HEK293 (cell line): ENCODE measurements at regions not wholly inside any gene's neighbourhood (a gene's known extent, or its start where the extent isn't known, plus 50 kb on each side); places are given as distances from the start of the nearest gene placed in this dataset.

Experiments
- CTCF ChIA-PET: fragments of 350-600 bp; formaldehyde crosslinking; extraction: SDS; loops from one replicate; lab custom pipeline; 2021; ENCODE audit warnings: antibody characterized with exemption; lab: Yijun Ruan, JAX
- POLR2A ChIA-PET: fragments of 300-600 bp; formaldehyde crosslinking; extraction: SDS; loops from one replicate; lab custom pipeline; 2020; ENCODE audit warnings: antibody characterized with exemption, inconsistent platforms; lab: Yijun Ruan, JAX
- H3K27ac ChIP-seq: fragments of 200-500 bp; sonication (Bioruptor generic); 2 replicates; pipeline ENCODE4 v1.5.1; 2014; ENCODE audit warnings: low read depth, low read length, control low read depth, inconsistent platforms; ENCODE audit errors: extremely low read depth
- H3K36me3 ChIP-seq, 2 experiments: fragments of 200-500 bp in 1 of 2; sonication (Bioruptor generic) in 1 of 2; 1 replicate in 1 of 2; 2 replicates in 1 of 2; pipeline ENCODE4 v1.5.1; 2014 to 2017; ENCODE audit warnings: inconsistent platforms in 2 of 2, low read length in 2 of 2; ENCODE audit not compliant: control insufficient read depth in 2 of 2, insufficient read depth in 1 of 2
- H3K4me1 ChIP-seq: fragments of 200-500 bp; sonication (Bioruptor generic); 2 replicates; pipeline ENCODE4 v1.5.1; 2014; ENCODE audit warnings: mild to moderate bottlenecking, low read length, inconsistent platforms; ENCODE audit not compliant: control insufficient read depth, insufficient read depth
- H3K4me3 ChIP-seq: 2 replicates; pipeline ENCODE4 v1.5.1; 2011; ENCODE audit warnings: low read depth, mild to moderate bottlenecking, control low read depth, low read length, moderate library complexity
- H3K9me3 ChIP-seq: fragments of 200-500 bp; sonication (Bioruptor generic); 2 replicates; pipeline ENCODE4 v1.5.1; 2014; ENCODE audit warnings: low read depth, low read length, inconsistent platforms; ENCODE audit not compliant: control insufficient read depth, insufficient read depth
- EGR2 ChIP-seq: fragments of 450-650 bp; formaldehyde crosslinking; IDR thresholded peaks from 2 replicates; pipeline ENCODE4 v1.5.1; 2016; ENCODE audit warnings: low read depth, missing biosample characterization, missing genetic modification characterization
- FEZF1 ChIP-seq: fragments of 450-650 bp; formaldehyde crosslinking; IDR thresholded peaks from 2 replicates; pipeline ENCODE4 v1.5.1; 2016; ENCODE audit warnings: missing biosample characterization, missing genetic modification characterization
- HOXD13 ChIP-seq: sonication (generic); formaldehyde crosslinking; IDR thresholded peaks from 2 replicates; pipeline ENCODE4 v1.8.0; 2022; ENCODE audit warnings: missing genetic modification reagents, borderline replicate concordance
- KLF10 ChIP-seq: fragments of 450-650 bp; IDR thresholded peaks from 2 replicates; pipeline ENCODE4 v1.5.1; 2018; ENCODE audit warnings: missing biosample characterization, mild to moderate bottlenecking, missing genetic modification characterization
- KLF16 ChIP-seq: fragments of 450-650 bp; formaldehyde crosslinking; IDR thresholded peaks from 2 replicates; pipeline ENCODE4 v1.5.1; 2017; ENCODE audit warnings: missing biosample characterization, missing genetic modification characterization
- SETDB1 ChIP-seq: IDR thresholded peaks from one replicate; pipeline ENCODE4 v1.6.1; 2017; ENCODE audit warnings: mild to moderate bottlenecking, low read length, moderate library complexity, mixed read lengths; ENCODE audit not compliant: insufficient read length
- SP2 ChIP-seq: fragments of 450-650 bp; formaldehyde crosslinking; IDR thresholded peaks from 2 replicates; pipeline ENCODE4 v1.5.1; 2016; ENCODE audit warnings: missing biosample characterization, missing genetic modification characterization
- ZBTB26 ChIP-seq: fragments of 450-650 bp; formaldehyde crosslinking; optimal IDR thresholded peaks from 2 replicates; pipeline ENCODE3; 2016; ENCODE audit warnings: missing biosample characterization, mild to moderate bottlenecking, missing genetic modification characterization
- ZBTB7A ChIP-seq: fragments of 450-650 bp; formaldehyde crosslinking; IDR thresholded peaks from 2 replicates; pipeline ENCODE4 v1.5.1; 2016; ENCODE audit warnings: low read depth, missing biosample characterization, missing genetic modification characterization
- ZIC2 ChIP-seq: fragments of 450-650 bp; formaldehyde crosslinking; IDR thresholded peaks from 2 replicates; pipeline ENCODE4 v1.5.1; 2016; ENCODE audit warnings: missing biosample characterization, missing genetic modification characterization
- ZNF132 ChIP-seq: fragments of 450-650 bp; formaldehyde crosslinking; IDR thresholded peaks from 2 replicates; pipeline ENCODE4 v1.5.1; 2017; ENCODE audit warnings: missing biosample characterization, missing genetic modification characterization, borderline replicate concordance
- ZNF146 ChIP-seq: fragments of 450-650 bp; formaldehyde crosslinking; IDR thresholded peaks from 2 replicates; pipeline ENCODE4 v1.5.1; 2016; ENCODE audit warnings: missing biosample characterization, missing genetic modification characterization
- ZNF148 ChIP-seq: fragments of 450-650 bp; formaldehyde crosslinking; IDR thresholded peaks from 2 replicates; pipeline ENCODE4 v1.5.0; 2017; ENCODE audit warnings: missing biosample characterization, missing genetic modification characterization, borderline replicate concordance
- ZNF248 ChIP-seq: fragments of 450-650 bp; formaldehyde crosslinking; IDR thresholded peaks from 2 replicates; pipeline ENCODE4 v1.5.1; 2017; ENCODE audit warnings: missing biosample characterization, missing genetic modification characterization
- ZNF341 ChIP-seq: fragments of 450-650 bp; formaldehyde crosslinking; IDR thresholded peaks from 2 replicates; pipeline ENCODE4; 2016; ENCODE audit warnings: low read depth, missing biosample characterization, missing genetic modification characterization
- ZNF473 ChIP-seq: fragments of 450-650 bp; formaldehyde crosslinking; IDR thresholded peaks from 2 replicates; pipeline ENCODE4 v1.5.1; 2017; ENCODE audit warnings: missing biosample characterization, missing genetic modification characterization
- ZNF544 ChIP-seq: fragments of 450-650 bp; formaldehyde crosslinking; IDR thresholded peaks from 2 replicates; pipeline ENCODE4 v1.5.0; 2017; ENCODE audit warnings: missing biosample characterization, missing genetic modification characterization
- ZNF558 ChIP-seq: fragments of 450-650 bp; formaldehyde crosslinking; IDR thresholded peaks from 2 replicates; pipeline ENCODE4 v1.5.1; 2016; ENCODE audit warnings: missing biosample characterization, missing genetic modification characterization
- ZNF561 ChIP-seq: fragments of 450-650 bp; IDR thresholded peaks from 2 replicates; pipeline ENCODE4 v1.5.1; 2018; ENCODE audit warnings: missing biosample characterization, missing genetic modification characterization, borderline replicate concordance
- ZNF585B ChIP-seq: fragments of 450-650 bp; formaldehyde crosslinking; IDR thresholded peaks from 2 replicates; pipeline ENCODE4 v1.5.1; 2016; ENCODE audit warnings: missing biosample characterization, missing genetic modification characterization
- ZNF600 ChIP-seq: fragments of 450-650 bp; formaldehyde crosslinking; IDR thresholded peaks from 2 replicates; pipeline ENCODE4 v1.5.1; 2016; ENCODE audit warnings: missing biosample characterization, missing genetic modification characterization
- ZNF623 ChIP-seq: fragments of 450-650 bp; formaldehyde crosslinking; IDR thresholded peaks from 2 replicates; pipeline ENCODE4 v1.5.1; 2016; ENCODE audit warnings: missing biosample characterization, missing genetic modification characterization
- ZNF629 ChIP-seq: fragments of 450-650 bp; formaldehyde crosslinking; IDR thresholded peaks from 2 replicates; pipeline ENCODE4 v1.5.1; 2017; ENCODE audit warnings: missing biosample characterization, missing genetic modification characterization
- ZNF645 ChIP-seq: fragments of 450-650 bp; formaldehyde crosslinking; IDR thresholded peaks from 2 replicates; pipeline ENCODE4; 2016; ENCODE audit warnings: missing biosample characterization, missing genetic modification characterization
- ZNF704 ChIP-seq: fragments of 450-650 bp; formaldehyde crosslinking; IDR thresholded peaks from 2 replicates; pipeline ENCODE4 v1.5.1; 2016; ENCODE audit warnings: missing biosample characterization, missing genetic modification characterization
- ZNF785 ChIP-seq: fragments of 450-650 bp; formaldehyde crosslinking; IDR thresholded peaks from 2 replicates; pipeline ENCODE4 v1.5.1; 2016; ENCODE audit warnings: missing biosample characterization, missing genetic modification characterization

- CTCF ChIA-PET, result no interaction called here
- H3K36me3 ChIP-seq, result no peaks in the 10 kb centered on the region
- no peak overlapping the region for H3K27ac ChIP-seq
- POLR2A ChIA-PET, result no interaction called here
- no peaks in the 10 kb centered on the region for H3K4me1 ChIP-seq
- no peaks in the 10 kb centered on the region for H3K9me3 ChIP-seq
- TF ChIP-seq ZNF629 (tag by site-specific recombination), result no peak
- no peak for TF ChIP-seq ZNF585B (tag by site-specific recombination)
- no peak for TF ChIP-seq KLF16 (tag by site-specific recombination)
- TF ChIP-seq ZNF148 (tag by site-specific recombination), result no peak
- TF ChIP-seq ZNF341 (tag by site-specific recombination), result no peak
- no peak for TF ChIP-seq ZNF473
- TF ChIP-seq ZNF146 (tag by site-specific recombination), result no peak
- no peak for TF ChIP-seq ZNF600 (tag by site-specific recombination)
- TF ChIP-seq ZBTB7A, result no peak
- TF ChIP-seq ZNF561 (tag by site-specific recombination), result no peak
- TF ChIP-seq ZNF785, result no peak
- TF ChIP-seq ZBTB26, result no peak
- TF ChIP-seq SETDB1, result no peak
- TF ChIP-seq ZNF623 (tag by site-specific recombination), result no peak
- TF ChIP-seq FEZF1, result no peak
- no peak overlapping the region for H3K4me3 ChIP-seq
Observed at GRCh38 chr6:92840246-92840930, 579.0 kb downstream of the EPHA7 start.

- ChIA-PET POLR2A (no interaction called here), CTCF (no interaction called here)
- no peak for TF ChIP-seq ZBTB26
- TF ChIP-seq ZNF645 (tag by site-specific recombination), result no peak
- no peak for TF ChIP-seq ZIC2 (tag by site-specific recombination)
- TF ChIP-seq ZNF544 (tag by site-specific recombination), result no peak
- TF ChIP-seq ZNF132 (tag by site-specific recombination), result no peak
- TF ChIP-seq KLF10 (tag by site-specific recombination), result no peak
- TF ChIP-seq HOXD13 (CRISPR knock-in tag), result no peak
- no peak for TF ChIP-seq ZNF248 (tag by site-specific recombination)
- TF ChIP-seq SP2 (tag by site-specific recombination), result no peak
- TF ChIP-seq ZNF704, result no peak
- TF ChIP-seq EGR2 (tag by site-specific recombination), result no peak
- no peak for TF ChIP-seq ZNF558 (tag by site-specific recombination)
- no peaks in the 10 kb centered on the region for H3K36me3 ChIP-seq
- no peaks in the 10 kb centered on the region for H3K9me3 ChIP-seq
- H3K4me3 ChIP-seq, result no peak overlapping the region
- no peak overlapping the region for H3K27ac ChIP-seq
- no peaks in the 10 kb centered on the region for H3K4me1 ChIP-seq
Observed at GRCh38 chr6:92828788-92829187, 590.6 kb downstream of the EPHA7 start.
